GM19328 (cell line): ENCODE measurements at regions not wholly inside any gene's neighbourhood (a gene's known extent, or its start where the extent isn't known, plus 50 kb on each side); places are given as distances from the start of the nearest gene placed in this dataset.

Source experiments
- ATAC-seq: cut with Tn5 transposase; IDR thresholded peaks from one replicate; pipeline ENCODE4 v1.9.1; 2021; ENCODE audit warnings: mild to moderate bottlenecking, moderate library complexity; ENCODE audit not compliant: unreplicated experiment

- ATAC-seq: no peak
Observed at GRCh38 chr4:156019246-156019645, 65.6 kb upstream of the CTSO start.

- no peak for ATAC-seq
Observed at GRCh38 chr4:156018383-156018782, 64.7 kb upstream of the CTSO start.

GRCh38 chr4:156015781-156016180 is 62.1 kb upstream of the CTSO start:
- no peak for ATAC-seq

DNA sequence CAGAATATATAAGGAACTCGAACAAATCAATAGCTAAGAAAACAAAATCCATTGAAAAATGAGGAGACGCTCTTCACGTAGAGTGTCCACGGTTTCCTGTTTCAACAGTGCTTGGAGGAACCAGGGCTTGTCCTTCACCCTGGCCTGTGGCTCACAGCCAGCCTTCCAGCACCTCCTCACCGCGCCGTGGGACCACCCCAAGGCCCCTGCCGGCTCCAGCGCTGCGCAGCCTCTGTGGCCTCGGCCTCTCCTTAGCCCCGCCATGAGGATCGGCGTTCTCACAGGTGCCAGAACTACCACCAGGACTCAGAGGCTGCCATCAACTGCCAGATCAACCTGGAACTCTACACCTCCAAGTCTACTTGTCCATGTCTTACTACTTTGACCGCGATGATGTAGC is 52.5 kb upstream of the CTSO start:
- no peak for ATAC-seq
